Epithelial cell of esophagus (primary cell): ENCODE measurements at regions not wholly inside any gene's neighbourhood (a gene's known extent, or its start where the extent isn't known, plus 50 kb on each side); places are given as distances from the start of the nearest gene placed in this dataset.

Experiments
- DNase-seq: peaks from one replicate; pipeline ENCODE4 v3.0.0; 2010; ENCODE audit warnings: low read depth
- H3K4me3 ChIP-seq: 2 replicates; pipeline ENCODE4 v1.5.1; 2011; ENCODE audit warnings: mild to moderate bottlenecking, low read length, control low read depth
- CTCF ChIP-seq: IDR thresholded peaks from 2 replicates; pipeline ENCODE4 v1.5.1; 2011; ENCODE audit warnings: low read depth, mild to moderate bottlenecking, low read length, control low read depth, inconsistent platforms; ENCODE audit not compliant: insufficient read depth; ENCODE audit errors: missing control alignments

GRCh38 chr15:24756101-24756500 lies 80.5 kb downstream of the NPAP1 start:
- no peak for TF ChIP-seq CTCF

DNA sequence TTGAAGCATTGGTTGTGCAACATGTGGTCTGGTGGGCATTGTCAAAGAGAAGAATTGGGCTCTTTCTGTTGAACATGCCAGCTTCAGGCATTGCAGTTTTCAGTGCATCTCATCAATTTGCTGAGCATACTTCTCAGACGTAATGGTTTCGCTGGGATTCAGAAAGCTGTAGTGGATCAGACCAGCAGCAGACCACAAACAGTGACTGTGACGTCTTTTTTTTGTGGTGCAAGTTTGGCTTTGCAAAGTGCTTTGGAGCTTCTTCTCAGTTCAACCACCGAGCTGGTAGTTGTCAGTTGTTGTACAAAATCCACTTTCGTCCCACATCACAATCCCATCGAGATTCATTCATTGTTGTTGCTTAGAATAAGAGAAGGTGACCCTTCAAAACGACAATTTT lies 84.5 kb downstream of the NPAP1 start:
- DNase-seq, result no peak
- no peak for TF ChIP-seq CTCF
- H3K4me3 ChIP-seq, result no peak overlapping the region

More at GRCh38 chr15:24756101-24756500, 80.5 kb downstream of the NPAP1 start:
- DNase-seq, result no peak
- H3K4me3 ChIP-seq, result no peak overlapping the region

- H3K4me3 ChIP-seq, result no peak overlapping the region
- DNase-seq, result peak; percentile 10
- TF ChIP-seq CTCF, result peak; percentile 50
Observed at GRCh38 chr15:24761704-24762302, 86.2 kb downstream of the NPAP1 start.

GRCh38 chr15:24763891-24764290 lies 88.3 kb downstream of the NPAP1 start:
- no peak for TF ChIP-seq CTCF
- DNase-seq, result no peak
- no peak overlapping the region for H3K4me3 ChIP-seq

- no peak overlapping the region for H3K4me3 ChIP-seq
- DNase-seq, result no peak
- TF ChIP-seq CTCF, result no peak
Observed at GRCh38 chr15:24764375-24765171, 89.0 kb downstream of the NPAP1 start.

GRCh38 chr15:24766511-24767133 lies 91.0 kb downstream of the NPAP1 start:
- no peak for TF ChIP-seq CTCF
- no peak overlapping the region for H3K4me3 ChIP-seq
- DNase-seq, result no peak
